SK-N-SH (cell line): ENCODE measurements at regions not wholly inside any gene's neighbourhood (a gene's known extent, or its start where the extent isn't known, plus 50 kb on each side); places are given as distances from the start of the nearest gene placed in this dataset.

Experiments used
- EP300 ChIP-seq, 2 experiments: IDR thresholded peaks; 2 replicates each; pipeline versions ENCODE4 v1.4.0 to v1.6.1; 2012; ENCODE audit warnings: borderline replicate concordance in 1 of 2, low read depth in 1 of 2, low read length in 1 of 2
- GABPA ChIP-seq: IDR thresholded peaks from 2 replicates; pipeline ENCODE4 v1.4.0; 2012; ENCODE audit warnings: low read depth, mild to moderate bottlenecking
- TF ChIP-seq, protein P1 (sequence below): fragments of 200-600 bp; sonication (generic); IDR thresholded peaks from 2 replicates; pipeline ENCODE4 v1.6.1; 2017; ENCODE audit warnings: antibody characterized with exemption, mild to moderate bottlenecking, moderate library complexity

DNA sequence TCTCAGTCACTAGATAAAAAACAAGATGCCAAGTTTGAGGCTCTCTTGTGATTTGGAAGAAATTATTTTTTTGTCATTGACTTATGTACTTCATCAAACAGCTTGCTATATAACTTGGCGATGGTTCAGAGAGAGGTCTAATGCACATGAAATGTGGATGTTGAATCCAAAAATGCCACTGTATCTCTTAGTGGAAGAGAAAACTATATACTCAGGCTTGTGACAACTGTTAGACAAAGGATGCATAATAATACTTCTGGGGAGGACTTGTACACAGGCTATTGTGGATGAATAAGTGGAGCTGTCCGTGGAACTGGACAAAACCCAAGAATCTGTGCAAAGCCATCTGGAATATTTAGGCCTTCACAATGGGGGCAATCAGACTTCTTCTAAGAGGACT, 162.9 kb upstream of the NMUR2 start:
- TF ChIP-seq, protein P1, sequence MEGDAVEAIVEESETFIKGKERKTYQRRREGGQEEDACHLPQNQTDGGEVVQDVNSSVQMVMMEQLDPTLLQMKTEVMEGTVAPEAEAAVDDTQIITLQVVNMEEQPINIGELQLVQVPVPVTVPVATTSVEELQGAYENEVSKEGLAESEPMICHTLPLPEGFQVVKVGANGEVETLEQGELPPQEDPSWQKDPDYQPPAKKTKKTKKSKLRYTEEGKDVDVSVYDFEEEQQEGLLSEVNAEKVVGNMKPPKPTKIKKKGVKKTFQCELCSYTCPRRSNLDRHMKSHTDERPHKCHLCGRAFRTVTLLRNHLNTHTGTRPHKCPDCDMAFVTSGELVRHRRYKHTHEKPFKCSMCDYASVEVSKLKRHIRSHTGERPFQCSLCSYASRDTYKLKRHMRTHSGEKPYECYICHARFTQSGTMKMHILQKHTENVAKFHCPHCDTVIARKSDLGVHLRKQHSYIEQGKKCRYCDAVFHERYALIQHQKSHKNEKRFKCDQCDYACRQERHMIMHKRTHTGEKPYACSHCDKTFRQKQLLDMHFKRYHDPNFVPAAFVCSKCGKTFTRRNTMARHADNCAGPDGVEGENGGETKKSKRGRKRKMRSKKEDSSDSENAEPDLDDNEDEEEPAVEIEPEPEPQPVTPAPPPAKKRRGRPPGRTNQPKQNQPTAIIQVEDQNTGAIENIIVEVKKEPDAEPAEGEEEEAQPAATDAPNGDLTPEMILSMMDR = no peak
- TF ChIP-seq EP300 (IDR thresholded peaks at IDR 0.05; ENCODE audit: borderline replicate concordance in 1 of 2, low read depth in 1 of 2, low read length in 1 of 2) = no peak
- TF ChIP-seq GABPA = no peak
